ENCODE measurements at regions not wholly inside any gene's neighbourhood (a gene's known extent, or its start where the extent isn't known, plus 50 kb on each side); places are given as distances from the start of the nearest gene placed in this dataset.

DNA sequence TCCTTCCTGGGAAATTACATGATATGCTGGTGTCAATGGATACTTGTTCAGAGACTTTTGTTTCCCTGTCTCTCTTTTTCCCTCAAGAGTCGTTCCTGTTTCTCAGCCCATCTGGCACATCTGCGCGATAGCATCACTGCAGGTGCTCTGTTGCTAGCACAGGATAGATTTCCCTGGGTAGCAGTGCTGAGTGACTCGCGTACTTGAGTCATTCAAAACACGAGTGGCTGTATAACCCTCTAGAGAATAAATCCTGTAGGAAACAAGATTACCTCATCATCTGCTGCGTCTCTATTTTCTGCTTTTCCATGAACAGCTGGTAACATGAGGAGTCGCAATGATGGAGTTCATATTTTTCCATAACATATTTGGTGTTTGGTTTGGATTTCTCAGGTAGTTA, 452.0 kb upstream of the FZD8 start:
- Histone ChIP-seq H3K36me3 (ENCODE audit: control insufficient read depth in 1 of 2, insufficient read depth in 2 of 2, low read length in 2 of 2) (no peaks in the 10 kb centered on the region), H3K4me3 (ENCODE audit: low read depth in 1 of 2, low read length in 2 of 2) (no peak overlapping the region), H3K4me1 (ENCODE audit: control insufficient read depth in 1 of 2, insufficient read depth in 2 of 2, low read length in 2 of 2) (peaks cover 0 to 5% of the 10 kb centered on the region in 2 donors), H3K9me3 (ENCODE audit: control insufficient read depth in 1 of 2, low read length in 2 of 2) (peaks cover 0 to 4% of the 10 kb centered on the region in 2 donors), H3K27ac (ENCODE audit: low read length) (no peak overlapping the region), H3K27me3 (ENCODE audit: low read depth, low read length) (no peaks in the 10 kb centered on the region)

- peaks cover 0 to 5% of the 10 kb centered on the region in 2 donors for H3K4me1 ChIP-seq (ENCODE audit: control insufficient read depth in 1 of 2, insufficient read depth in 2 of 2, low read length in 2 of 2)
- H3K27ac ChIP-seq (ENCODE audit: low read length) = no peak overlapping the region
- no peak overlapping the region for H3K4me3 ChIP-seq (ENCODE audit: low read depth in 1 of 2, low read length in 2 of 2)
- no peaks in the 10 kb centered on the region for H3K36me3 ChIP-seq (ENCODE audit: control insufficient read depth in 1 of 2, insufficient read depth in 2 of 2, low read length in 2 of 2)
- no peaks in the 10 kb centered on the region for H3K9me3 ChIP-seq (ENCODE audit: control insufficient read depth in 1 of 2, low read length in 2 of 2)
- H3K27me3 ChIP-seq (ENCODE audit: low read depth, low read length) = no peaks in the 10 kb centered on the region
Observed at GRCh38 chr10:36092116-36092515, 450.0 kb upstream of the FZD8 start.

GRCh38 chr10:36091007-36091406, 448.9 kb upstream of the FZD8 start:
- H3K4me3 ChIP-seq (ENCODE audit: low read depth in 1 of 2, low read length in 2 of 2) = no peak overlapping the region
- no peak overlapping the region for H3K27ac ChIP-seq (ENCODE audit: low read length)
- no peaks in the 10 kb centered on the region for H3K36me3 ChIP-seq (ENCODE audit: control insufficient read depth in 1 of 2, insufficient read depth in 2 of 2, low read length in 2 of 2)
- H3K27me3 ChIP-seq (ENCODE audit: low read depth, low read length) = no peaks in the 10 kb centered on the region
- H3K4me1 ChIP-seq (ENCODE audit: control insufficient read depth in 1 of 2, insufficient read depth in 2 of 2, low read length in 2 of 2) = peaks cover 0 to 5% of the 10 kb centered on the region in 2 donors
- no peaks in the 10 kb centered on the region for H3K9me3 ChIP-seq (ENCODE audit: control insufficient read depth in 1 of 2, low read length in 2 of 2)

- Histone ChIP-seq H3K36me3 (ENCODE audit: control insufficient read depth in 1 of 2, insufficient read depth in 2 of 2, low read length in 2 of 2) (no peaks in the 10 kb centered on the region), H3K4me3 (ENCODE audit: low read depth in 1 of 2, low read length in 2 of 2) (no peak overlapping the region), H3K27me3 (ENCODE audit: low read depth, low read length) (no peaks in the 10 kb centered on the region), H3K4me1 (ENCODE audit: control insufficient read depth in 1 of 2, insufficient read depth in 2 of 2, low read length in 2 of 2) (peaks cover 0 to 5% of the 10 kb centered on the region in 2 donors), H3K9me3 (ENCODE audit: control insufficient read depth in 1 of 2, low read length in 2 of 2) (no peaks in the 10 kb centered on the region), H3K27ac (ENCODE audit: low read length) (no peak overlapping the region)
Observed at GRCh38 chr10:36089790-36090440, 447.8 kb upstream of the FZD8 start.

GRCh38 chr10:36087006-36088005, 445.2 kb upstream of the FZD8 start:
- Histone ChIP-seq H3K9me3 (ENCODE audit: control insufficient read depth in 1 of 2, low read length in 2 of 2) (no peaks in the 10 kb centered on the region), H3K4me1 (ENCODE audit: control insufficient read depth in 1 of 2, insufficient read depth in 2 of 2, low read length in 2 of 2) (peaks cover 0 to 5% of the 10 kb centered on the region in 2 donors), H3K36me3 (ENCODE audit: control insufficient read depth in 1 of 2, insufficient read depth in 2 of 2, low read length in 2 of 2) (no peaks in the 10 kb centered on the region), H3K27ac (ENCODE audit: low read length) (no peak overlapping the region), H3K27me3 (ENCODE audit: low read depth, low read length) (no peaks in the 10 kb centered on the region), H3K4me3 (ENCODE audit: low read depth in 1 of 2, low read length in 2 of 2) (no peak overlapping the region)

- Histone ChIP-seq H3K4me1 (ENCODE audit: control insufficient read depth in 1 of 2, insufficient read depth in 2 of 2, low read length in 2 of 2) (no peaks in the 10 kb centered on the region), H3K4me3 (ENCODE audit: low read depth in 1 of 2, low read length in 2 of 2) (no peak overlapping the region), H3K27ac (ENCODE audit: low read length) (no peak overlapping the region), H3K9me3 (ENCODE audit: control insufficient read depth in 1 of 2, low read length in 2 of 2) (no peaks in the 10 kb centered on the region), H3K27me3 (ENCODE audit: low read depth, low read length) (no peaks in the 10 kb centered on the region), H3K36me3 (ENCODE audit: control insufficient read depth in 1 of 2, insufficient read depth in 2 of 2, low read length in 2 of 2) (no peaks in the 10 kb centered on the region)
Observed at GRCh38 chr10:36075196-36075595, 433.1 kb upstream of the FZD8 start.

GRCh38 chr10:36073796-36074345, 431.8 kb upstream of the FZD8 start:
- Histone ChIP-seq H3K36me3 (ENCODE audit: control insufficient read depth in 1 of 2, insufficient read depth in 2 of 2, low read length in 2 of 2) (no peaks in the 10 kb centered on the region), H3K27me3 (ENCODE audit: low read depth, low read length) (no peaks in the 10 kb centered on the region), H3K27ac (ENCODE audit: low read length) (no peak overlapping the region), H3K4me1 (ENCODE audit: control insufficient read depth in 1 of 2, insufficient read depth in 2 of 2, low read length in 2 of 2) (no peaks in the 10 kb centered on the region), H3K4me3 (ENCODE audit: low read depth in 1 of 2, low read length in 2 of 2) (no peak overlapping the region), H3K9me3 (ENCODE audit: control insufficient read depth in 1 of 2, low read length in 2 of 2) (no peaks in the 10 kb centered on the region)

DNA sequence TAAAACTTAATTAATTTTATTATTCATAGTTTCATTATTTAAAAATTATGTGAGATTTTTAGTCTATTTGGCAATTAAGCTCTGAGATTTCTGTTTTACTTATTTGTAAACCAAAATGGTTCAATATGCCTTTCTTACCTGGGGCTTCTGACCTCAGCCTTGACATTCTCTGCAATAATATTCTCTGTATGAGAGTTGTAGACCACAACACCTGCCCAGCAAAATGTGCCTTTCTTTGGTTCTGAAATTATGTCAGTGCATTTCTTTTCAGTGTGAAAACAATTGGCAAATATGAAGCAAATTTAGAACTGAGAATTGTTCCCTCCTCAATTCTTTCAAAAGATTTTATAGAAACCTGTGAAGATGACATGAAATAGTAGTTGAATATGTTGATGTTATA, 426.4 kb upstream of the FZD8 start:
- Histone ChIP-seq H3K27ac (ENCODE audit: low read length) (no peak overlapping the region), H3K27me3 (ENCODE audit: low read depth, low read length) (no peaks in the 10 kb centered on the region), H3K4me3 (ENCODE audit: low read depth in 1 of 2, low read length in 2 of 2) (no peak overlapping the region), H3K9me3 (ENCODE audit: control insufficient read depth in 1 of 2, low read length in 2 of 2) (peaks cover 0 to 6% of the 10 kb centered on the region in 2 donors), H3K4me1 (ENCODE audit: control insufficient read depth in 1 of 2, insufficient read depth in 2 of 2, low read length in 2 of 2) (no peaks in the 10 kb centered on the region), H3K36me3 (ENCODE audit: control insufficient read depth in 1 of 2, insufficient read depth in 2 of 2, low read length in 2 of 2) (no peaks in the 10 kb centered on the region)

- no peak overlapping the region for H3K4me3 ChIP-seq (ENCODE audit: low read depth in 1 of 2, low read length in 2 of 2)
- H3K27ac ChIP-seq (ENCODE audit: low read length) = no peak overlapping the region
- no peaks in the 10 kb centered on the region for H3K36me3 ChIP-seq (ENCODE audit: control insufficient read depth in 1 of 2, insufficient read depth in 2 of 2, low read length in 2 of 2)
- H3K9me3 ChIP-seq (ENCODE audit: control insufficient read depth in 1 of 2, low read length in 2 of 2) = peaks cover 0 to 6% of the 10 kb centered on the region in 2 donors
- no peaks in the 10 kb centered on the region for H3K27me3 ChIP-seq (ENCODE audit: low read depth, low read length)
- no peaks in the 10 kb centered on the region for H3K4me1 ChIP-seq (ENCODE audit: control insufficient read depth in 1 of 2, insufficient read depth in 2 of 2, low read length in 2 of 2)
Observed at GRCh38 chr10:36067748-36068147, 425.7 kb upstream of the FZD8 start.

DNA sequence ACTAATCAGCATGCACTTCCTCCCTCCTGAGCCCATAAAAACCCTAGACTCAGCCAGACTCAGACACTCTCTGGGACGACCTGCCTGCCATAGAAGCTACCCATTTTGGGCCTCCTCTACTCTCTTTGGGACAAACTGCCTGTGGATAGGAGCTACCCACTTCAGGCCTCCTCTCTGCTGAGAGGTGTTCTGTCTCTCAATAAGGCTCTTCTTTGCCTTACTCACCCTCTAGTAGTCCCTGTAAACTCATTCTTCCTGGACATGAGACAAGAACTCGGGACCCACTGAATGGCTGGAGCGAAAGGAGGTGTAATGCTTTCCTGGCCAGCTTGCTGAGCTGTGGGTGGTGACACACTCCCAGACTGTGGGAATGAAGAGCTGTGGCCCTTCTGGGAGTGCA, 424.8 kb upstream of the FZD8 start:
- Histone ChIP-seq H3K27me3 (ENCODE audit: low read depth, low read length) (no peaks in the 10 kb centered on the region), H3K4me1 (ENCODE audit: control insufficient read depth in 1 of 2, insufficient read depth in 2 of 2, low read length in 2 of 2) (no peaks in the 10 kb centered on the region), H3K36me3 (ENCODE audit: control insufficient read depth in 1 of 2, insufficient read depth in 2 of 2, low read length in 2 of 2) (no peaks in the 10 kb centered on the region), H3K27ac (ENCODE audit: low read length) (no peak overlapping the region), H3K9me3 (ENCODE audit: control insufficient read depth in 1 of 2, low read length in 2 of 2) (peaks cover 0 to 6% of the 10 kb centered on the region in 2 donors), H3K4me3 (ENCODE audit: low read depth in 1 of 2, low read length in 2 of 2) (no peak overlapping the region)

DNA sequence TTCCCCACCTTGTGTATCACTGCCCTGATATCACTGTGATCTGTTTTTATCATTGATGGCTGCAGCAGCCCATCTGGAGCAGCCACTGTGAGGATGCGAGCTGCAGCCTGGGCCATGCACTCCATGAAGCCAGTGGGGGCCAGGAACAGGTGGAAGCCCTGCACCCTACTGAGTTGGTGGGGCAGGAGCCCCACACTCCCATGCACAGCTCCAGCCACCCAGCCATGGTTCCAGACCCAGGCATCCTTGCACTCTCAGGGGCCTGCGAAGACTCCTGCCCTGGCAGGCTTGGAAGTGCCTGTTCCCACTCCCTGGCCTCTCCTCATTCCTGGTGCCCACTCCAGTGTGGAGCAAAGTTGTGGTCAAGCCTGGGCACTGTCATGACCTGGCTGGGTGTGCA, 424.0 kb upstream of the FZD8 start:
- Histone ChIP-seq H3K9me3 (ENCODE audit: control insufficient read depth in 1 of 2, low read length in 2 of 2) (peaks cover 0 to 6% of the 10 kb centered on the region in 2 donors), H3K4me3 (ENCODE audit: low read depth in 1 of 2, low read length in 2 of 2) (no peak overlapping the region), H3K4me1 (ENCODE audit: control insufficient read depth in 1 of 2, insufficient read depth in 2 of 2, low read length in 2 of 2) (no peaks in the 10 kb centered on the region), H3K27ac (ENCODE audit: low read length) (no peak overlapping the region), H3K36me3 (ENCODE audit: control insufficient read depth in 1 of 2, insufficient read depth in 2 of 2, low read length in 2 of 2) (no peaks in the 10 kb centered on the region), H3K27me3 (ENCODE audit: low read depth, low read length) (no peaks in the 10 kb centered on the region)

Data from muscle layer of duodenum (tissue), 2 donors.